Amygdala (tissue), 56 donors: ENCODE measurements at regions not wholly inside any gene's neighbourhood (a gene's known extent, or its start where the extent isn't known, plus 50 kb on each side); places are given as distances from the start of the nearest gene placed in this dataset.
"Not testable (repeated sequence)": the region's sequence is repeated elsewhere in the genome, so short reads cannot be mapped to it uniquely, and the experiment has no call there.

Experiments used
- DNase-seq, 56 donors: peaks; one replicate each; lab custom pipeline; 2025; lab: John Stamatoyannopoulos, UW

GRCh38 chr13:103883164-103883563 is 816.9 kb upstream of the SLC10A2 start:
- DNase-seq, result peak in 54 of 56 donors; percentile 26 to 91 (median 72)

- DNase-seq, result not testable (repeated sequence)
Measured at GRCh38 chr13:103880146-103880545, 813.9 kb upstream of the SLC10A2 start.

GRCh38 chr13:103878891-103879605 is 812.8 kb upstream of the SLC10A2 start:
- DNase-seq, result no peak

GRCh38 chr13:103876571-103876970 is 810.4 kb upstream of the SLC10A2 start:
- DNase-seq, result no peak

- no peak for DNase-seq
Measured at GRCh38 chr13:103873725-103874124, 807.5 kb upstream of the SLC10A2 start.

GRCh38 chr13:103866048-103866447 is 799.8 kb upstream of the SLC10A2 start:
- DNase-seq, result no peak

GRCh38 chr13:103862525-103862924 is 796.3 kb upstream of the SLC10A2 start:
- no peak for DNase-seq

GRCh38 chr13:103859952-103860351 is 793.7 kb upstream of the SLC10A2 start:
- no peak for DNase-seq

- DNase-seq, result no peak
Measured at GRCh38 chr13:103852036-103852435, 785.8 kb upstream of the SLC10A2 start.

GRCh38 chr13:103844471-103844870 is 778.3 kb upstream of the SLC10A2 start:
- no peak for DNase-seq

- no peak for DNase-seq
Measured at GRCh38 chr13:103839460-103839859, 773.2 kb upstream of the SLC10A2 start.

GRCh38 chr13:103835052-103835451 is 768.8 kb upstream of the SLC10A2 start:
- DNase-seq, result no peak

GRCh38 chr13:103833294-103833852 is 767.2 kb upstream of the SLC10A2 start:
- no peak for DNase-seq

- DNase-seq, result no peak
Measured at GRCh38 chr13:103815619-103816018, 749.4 kb upstream of the SLC10A2 start.

GRCh38 chr13:103812971-103813370 is 746.8 kb upstream of the SLC10A2 start:
- no peak for DNase-seq

- no peak for DNase-seq
Measured at GRCh38 chr13:103812558-103812957, 746.3 kb upstream of the SLC10A2 start.

GRCh38 chr13:103810026-103810425 is 743.8 kb upstream of the SLC10A2 start:
- DNase-seq, result no peak

GRCh38 chr13:103805771-103806170 is 739.6 kb upstream of the SLC10A2 start:
- DNase-seq, result no peak

- no peak for DNase-seq
Measured at GRCh38 chr13:103803349-103803748, 737.1 kb upstream of the SLC10A2 start.

- DNase-seq, result no peak
Measured at GRCh38 chr13:103799028-103799427, 732.8 kb upstream of the SLC10A2 start.

- no peak for DNase-seq
Measured at GRCh38 chr13:103795892-103796478, 729.8 kb upstream of the SLC10A2 start.

GRCh38 chr13:103794526-103794925 is 728.3 kb upstream of the SLC10A2 start:
- no peak for DNase-seq
